ENCODE measurements at regions not wholly inside any gene's neighbourhood (a gene's known extent, or its start where the extent isn't known, plus 50 kb on each side); places are given as distances from the start of the nearest gene placed in this dataset.

DNA sequence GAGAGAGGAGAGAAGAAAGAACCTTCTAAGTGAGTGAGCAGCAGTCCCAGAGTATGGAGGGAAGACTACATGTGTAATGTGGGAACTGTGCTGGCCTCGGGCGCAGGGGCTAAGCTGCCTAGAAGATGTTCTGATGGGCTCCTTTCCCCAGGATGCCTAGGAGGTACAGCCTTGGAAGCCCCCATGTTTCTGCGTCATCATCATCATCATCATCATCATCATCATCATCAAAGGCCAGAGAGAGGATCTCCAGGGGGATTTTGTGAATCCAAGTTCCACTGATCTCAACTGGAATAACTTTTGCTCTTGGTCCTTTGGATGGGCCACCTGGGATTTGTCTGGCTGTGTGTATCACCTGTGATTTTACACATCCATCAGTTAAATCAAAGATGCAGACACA lies 86.0 kb downstream of the BUB3 start:
- TF ChIP-seq CEBPB (IDR thresholded peaks at IDR 0.05; ENCODE audit: low read depth, low read length), result no peak
- no peak for TF ChIP-seq SP2 (IDR thresholded peaks at IDR 0.05; ENCODE audit: low read length)
- TF ChIP-seq CTCF (IDR thresholded peaks at IDR 0.05; ENCODE audit: control extremely low read depth in 1 of 3, insufficient read depth in 1 of 3, low read depth in 1 of 3, low read length in 3 of 3), result no peak
- no peak for TF ChIP-seq KDM1A (IDR thresholded peaks at IDR 0.05; ENCODE audit: borderline replicate concordance, low read length)

Data from H1 (cell line).